ENCODE measurements at regions not wholly inside any gene's neighbourhood (a gene's known extent, or its start where the extent isn't known, plus 50 kb on each side); places are given as distances from the start of the nearest gene placed in this dataset.

GRCh38 chr16:55426865-55427484, 52.0 kb upstream of the MMP2 start (continued):
- TF ChIP-seq, protein P1, sequence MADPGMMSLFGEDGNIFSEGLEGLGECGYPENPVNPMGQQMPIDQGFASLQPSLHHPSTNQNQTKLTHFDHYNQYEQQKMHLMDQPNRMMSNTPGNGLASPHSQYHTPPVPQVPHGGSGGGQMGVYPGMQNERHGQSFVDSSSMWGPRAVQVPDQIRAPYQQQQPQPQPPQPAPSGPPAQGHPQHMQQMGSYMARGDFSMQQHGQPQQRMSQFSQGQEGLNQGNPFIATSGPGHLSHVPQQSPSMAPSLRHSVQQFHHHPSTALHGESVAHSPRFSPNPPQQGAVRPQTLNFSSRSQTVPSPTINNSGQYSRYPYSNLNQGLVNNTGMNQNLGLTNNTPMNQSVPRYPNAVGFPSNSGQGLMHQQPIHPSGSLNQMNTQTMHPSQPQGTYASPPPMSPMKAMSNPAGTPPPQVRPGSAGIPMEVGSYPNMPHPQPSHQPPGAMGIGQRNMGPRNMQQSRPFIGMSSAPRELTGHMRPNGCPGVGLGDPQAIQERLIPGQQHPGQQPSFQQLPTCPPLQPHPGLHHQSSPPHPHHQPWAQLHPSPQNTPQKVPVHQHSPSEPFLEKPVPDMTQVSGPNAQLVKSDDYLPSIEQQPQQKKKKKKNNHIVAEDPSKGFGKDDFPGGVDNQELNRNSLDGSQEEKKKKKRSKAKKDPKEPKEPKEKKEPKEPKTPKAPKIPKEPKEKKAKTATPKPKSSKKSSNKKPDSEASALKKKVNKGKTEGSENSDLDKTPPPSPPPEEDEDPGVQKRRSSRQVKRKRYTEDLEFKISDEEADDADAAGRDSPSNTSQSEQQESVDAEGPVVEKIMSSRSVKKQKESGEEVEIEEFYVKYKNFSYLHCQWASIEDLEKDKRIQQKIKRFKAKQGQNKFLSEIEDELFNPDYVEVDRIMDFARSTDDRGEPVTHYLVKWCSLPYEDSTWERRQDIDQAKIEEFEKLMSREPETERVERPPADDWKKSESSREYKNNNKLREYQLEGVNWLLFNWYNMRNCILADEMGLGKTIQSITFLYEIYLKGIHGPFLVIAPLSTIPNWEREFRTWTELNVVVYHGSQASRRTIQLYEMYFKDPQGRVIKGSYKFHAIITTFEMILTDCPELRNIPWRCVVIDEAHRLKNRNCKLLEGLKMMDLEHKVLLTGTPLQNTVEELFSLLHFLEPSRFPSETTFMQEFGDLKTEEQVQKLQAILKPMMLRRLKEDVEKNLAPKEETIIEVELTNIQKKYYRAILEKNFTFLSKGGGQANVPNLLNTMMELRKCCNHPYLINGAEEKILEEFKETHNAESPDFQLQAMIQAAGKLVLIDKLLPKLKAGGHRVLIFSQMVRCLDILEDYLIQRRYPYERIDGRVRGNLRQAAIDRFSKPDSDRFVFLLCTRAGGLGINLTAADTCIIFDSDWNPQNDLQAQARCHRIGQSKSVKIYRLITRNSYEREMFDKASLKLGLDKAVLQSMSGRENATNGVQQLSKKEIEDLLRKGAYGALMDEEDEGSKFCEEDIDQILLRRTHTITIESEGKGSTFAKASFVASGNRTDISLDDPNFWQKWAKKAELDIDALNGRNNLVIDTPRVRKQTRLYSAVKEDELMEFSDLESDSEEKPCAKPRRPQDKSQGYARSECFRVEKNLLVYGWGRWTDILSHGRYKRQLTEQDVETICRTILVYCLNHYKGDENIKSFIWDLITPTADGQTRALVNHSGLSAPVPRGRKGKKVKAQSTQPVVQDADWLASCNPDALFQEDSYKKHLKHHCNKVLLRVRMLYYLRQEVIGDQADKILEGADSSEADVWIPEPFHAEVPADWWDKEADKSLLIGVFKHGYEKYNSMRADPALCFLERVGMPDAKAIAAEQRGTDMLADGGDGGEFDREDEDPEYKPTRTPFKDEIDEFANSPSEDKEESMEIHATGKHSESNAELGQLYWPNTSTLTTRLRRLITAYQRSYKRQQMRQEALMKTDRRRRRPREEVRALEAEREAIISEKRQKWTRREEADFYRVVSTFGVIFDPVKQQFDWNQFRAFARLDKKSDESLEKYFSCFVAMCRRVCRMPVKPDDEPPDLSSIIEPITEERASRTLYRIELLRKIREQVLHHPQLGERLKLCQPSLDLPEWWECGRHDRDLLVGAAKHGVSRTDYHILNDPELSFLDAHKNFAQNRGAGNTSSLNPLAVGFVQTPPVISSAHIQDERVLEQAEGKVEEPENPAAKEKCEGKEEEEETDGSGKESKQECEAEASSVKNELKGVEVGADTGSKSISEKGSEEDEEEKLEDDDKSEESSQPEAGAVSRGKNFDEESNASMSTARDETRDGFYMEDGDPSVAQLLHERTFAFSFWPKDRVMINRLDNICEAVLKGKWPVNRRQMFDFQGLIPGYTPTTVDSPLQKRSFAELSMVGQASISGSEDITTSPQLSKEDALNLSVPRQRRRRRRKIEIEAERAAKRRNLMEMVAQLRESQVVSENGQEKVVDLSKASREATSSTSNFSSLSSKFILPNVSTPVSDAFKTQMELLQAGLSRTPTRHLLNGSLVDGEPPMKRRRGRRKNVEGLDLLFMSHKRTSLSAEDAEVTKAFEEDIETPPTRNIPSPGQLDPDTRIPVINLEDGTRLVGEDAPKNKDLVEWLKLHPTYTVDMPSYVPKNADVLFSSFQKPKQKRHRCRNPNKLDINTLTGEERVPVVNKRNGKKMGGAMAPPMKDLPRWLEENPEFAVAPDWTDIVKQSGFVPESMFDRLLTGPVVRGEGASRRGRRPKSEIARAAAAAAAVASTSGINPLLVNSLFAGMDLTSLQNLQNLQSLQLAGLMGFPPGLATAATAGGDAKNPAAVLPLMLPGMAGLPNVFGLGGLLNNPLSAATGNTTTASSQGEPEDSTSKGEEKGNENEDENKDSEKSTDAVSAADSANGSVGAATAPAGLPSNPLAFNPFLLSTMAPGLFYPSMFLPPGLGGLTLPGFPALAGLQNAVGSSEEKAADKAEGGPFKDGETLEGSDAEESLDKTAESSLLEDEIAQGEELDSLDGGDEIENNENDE (IDR thresholded peaks at IDR 0.05; ENCODE audit: insufficient replicate concordance, low read length), result no peak
- TF ChIP-seq EGR1 (IDR thresholded peaks at IDR 0.05; ENCODE audit: borderline replicate concordance, low read depth, low read length), result no peak
- TF ChIP-seq RNF2 (IDR thresholded peaks at IDR 0.05; ENCODE audit: borderline replicate concordance, low read depth, low read length, missing control alignments, poor library complexity, severe bottlenecking), result no peak
- no peak for TF ChIP-seq CHD2 (IDR thresholded peaks at IDR 0.05; ENCODE audit: low read length)
- TF ChIP-seq SP2 (IDR thresholded peaks at IDR 0.05; ENCODE audit: low read length), result no peak

All from H1 (cell line).